Ovary (tissue), 7 donors: ENCODE measurements at regions not wholly inside any gene's neighbourhood (a gene's known extent, or its start where the extent isn't known, plus 50 kb on each side); places are given as distances from the start of the nearest gene placed in this dataset.

Experiments
- DNase-seq, 5 donors: peaks; one replicate each; pipeline ENCODE4 v3.0.0-alpha.2; 2019 to 2020
- H3K27ac ChIP-seq, 2 donors: fragments of 200-600 bp; one replicate each; pipeline versions ENCODE4 v1.5.1 to v1.8.0; 2019 to 2022
- H3K27me3 ChIP-seq: fragments of 200-600 bp; one replicate; pipeline ENCODE4 v1.8.0; 2022
- H3K36me3 ChIP-seq: fragments of 200-600 bp; sonication (generic); one replicate; pipeline ENCODE4 v1.5.1; 2019
- H3K4me1 ChIP-seq: one replicate; pipeline ENCODE4 v1.8.1; 2013; ENCODE audit warnings: mild to moderate bottlenecking, moderate library complexity; ENCODE audit not compliant: insufficient read depth
- H3K4me3 ChIP-seq: fragments of 200-600 bp; sonication (generic); one replicate; pipeline ENCODE4 v1.5.1; 2017
- H3K9me3 ChIP-seq, 2 donors: fragments of 200-600 bp in 1 of 2; sonication (generic) in 1 of 2; one replicate each; pipeline versions ENCODE4 v1.5.1 to v1.8.1; 2013 to 2019; ENCODE audit warnings: mild to moderate bottlenecking in 1 of 2, moderate library complexity in 1 of 2
- EP300 ChIP-seq: sonication (generic); formaldehyde crosslinking; IDR thresholded peaks from one replicate; pipeline ENCODE4 v1.6.1; 2017; ENCODE audit warnings: antibody characterized with exemption
- POLR2A ChIP-seq: fragments of 450-650 bp; IDR thresholded peaks from one replicate; pipeline ENCODE4 v1.6.1; 2017; ENCODE audit warnings: antibody characterized with exemption, mild to moderate bottlenecking, moderate library complexity
- WGBS, 3 donors: extraction: QIAGEN DNeasy Blood & Tissue Kit in 1 of 3; methylation state at CpG; one replicate each; pipeline versions ENCODE4 v1.1.5 to v1.1.7; 2013 to 2017; 5-methylcytosine and 5-hydroxymethylcytosine counted together
- intact Hi-C, 4 donors: fragments of 100-400 bp; cut with DNase I; formaldehyde crosslinking; loops; one replicate each; pipeline versions ENCODE4 v1.11.0 to v1.15.1; 2022 to 2023
- TF ChIP-seq, protein P1 (sequence below), 3 donors: fragments of 450-650 bp in 2 of 3; fragments of 200-600 bp in 1 of 3; IDR thresholded peaks; one replicate each; pipeline versions ENCODE4 v1.5.1 to v1.8.0; 2016 to 2022; ENCODE audit warnings: antibody characterized with exemption in 3 of 3, mild to moderate bottlenecking in 1 of 3
- donor health status: DM: no; HTN: no; CAD: no; lungs with moderate emphysema.
- donor health status: DM: no; HTN: no; CAD: no.
- donor health status: Bipolar disorder and iron deficiency.
- donor health status: DM: no; HTN: no; CAD: no.
- donor health status: DM: yes; HTN: yes; CAD: no.

DNA sequence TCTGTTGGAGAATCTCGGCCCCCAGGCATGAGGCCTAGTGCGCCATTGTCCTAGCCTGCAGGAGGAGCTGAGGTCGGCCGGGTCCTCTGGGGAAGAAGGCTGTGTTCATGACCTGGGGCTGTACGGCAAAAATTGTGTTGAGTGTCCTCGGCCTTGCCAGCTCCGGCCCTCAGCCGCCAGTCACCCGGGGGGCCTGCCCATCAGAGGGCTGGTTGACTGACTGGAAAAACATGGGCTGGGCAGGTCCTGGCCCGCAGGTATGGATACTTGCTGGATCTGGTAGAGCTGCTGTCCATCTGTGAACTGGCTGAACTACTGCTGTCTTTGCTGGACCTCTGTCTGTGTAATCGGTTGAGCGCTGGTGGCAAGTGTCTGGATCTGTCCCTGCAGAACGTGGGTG is 136.7 kb upstream of the GAS1 start:
- no peaks in the 10 kb centered on the region for H3K9me3 ChIP-seq
- intact Hi-C loops: loop anchor here in 1 of 4 donors (5.0 kb wide), 1 partner anchor 137 kb away; the partner anchor contains the start of gene GAS1
- H3K27me3 ChIP-seq: no peaks in the 10 kb centered on the region
- H3K27ac ChIP-seq: no peak overlapping the region
- H3K4me1 ChIP-seq: no peaks in the 10 kb centered on the region
- TF ChIP-seq EP300: no peak
- TF ChIP-seq, protein P1, sequence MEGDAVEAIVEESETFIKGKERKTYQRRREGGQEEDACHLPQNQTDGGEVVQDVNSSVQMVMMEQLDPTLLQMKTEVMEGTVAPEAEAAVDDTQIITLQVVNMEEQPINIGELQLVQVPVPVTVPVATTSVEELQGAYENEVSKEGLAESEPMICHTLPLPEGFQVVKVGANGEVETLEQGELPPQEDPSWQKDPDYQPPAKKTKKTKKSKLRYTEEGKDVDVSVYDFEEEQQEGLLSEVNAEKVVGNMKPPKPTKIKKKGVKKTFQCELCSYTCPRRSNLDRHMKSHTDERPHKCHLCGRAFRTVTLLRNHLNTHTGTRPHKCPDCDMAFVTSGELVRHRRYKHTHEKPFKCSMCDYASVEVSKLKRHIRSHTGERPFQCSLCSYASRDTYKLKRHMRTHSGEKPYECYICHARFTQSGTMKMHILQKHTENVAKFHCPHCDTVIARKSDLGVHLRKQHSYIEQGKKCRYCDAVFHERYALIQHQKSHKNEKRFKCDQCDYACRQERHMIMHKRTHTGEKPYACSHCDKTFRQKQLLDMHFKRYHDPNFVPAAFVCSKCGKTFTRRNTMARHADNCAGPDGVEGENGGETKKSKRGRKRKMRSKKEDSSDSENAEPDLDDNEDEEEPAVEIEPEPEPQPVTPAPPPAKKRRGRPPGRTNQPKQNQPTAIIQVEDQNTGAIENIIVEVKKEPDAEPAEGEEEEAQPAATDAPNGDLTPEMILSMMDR (IDR thresholded peaks at IDR 0.05): no peak
- no peak for TF ChIP-seq POLR2A
- no peak overlapping the region for H3K4me3 ChIP-seq
- 93 to 95% (median 94%) methylated on average over 13 of the region's 13 CpGs for WGBS, 3 donors
- H3K36me3 ChIP-seq: no peaks in the 10 kb centered on the region
- DNase-seq: no peak

DNA sequence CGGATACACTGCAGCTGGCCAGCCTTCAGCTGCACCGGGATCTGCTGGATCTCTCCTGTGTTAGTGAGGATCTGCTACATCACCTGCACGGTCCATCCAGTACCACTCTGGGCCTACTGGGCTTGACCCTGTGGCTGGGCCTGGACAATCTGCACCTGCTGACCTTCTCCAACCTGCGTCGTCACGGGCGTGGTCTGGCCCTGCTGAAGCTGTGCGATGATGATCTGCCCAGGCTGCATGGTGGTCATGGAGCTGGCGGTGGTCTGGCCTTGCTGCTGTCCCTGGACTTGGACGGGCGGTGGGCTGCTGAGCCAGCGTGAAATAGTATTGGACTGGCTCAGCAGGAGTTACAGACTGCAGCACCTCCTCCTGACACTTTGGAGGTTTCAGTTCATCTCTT is 137.1 kb upstream of the GAS1 start:
- no peak for DNase-seq
- 96 to 98% (median 97%) methylated on average over 10 to 12 of the region's 12 CpGs for WGBS, 3 donors
- intact Hi-C loops: loop anchor here in 1 of 4 donors (5.0 kb wide), 1 partner anchor 137 kb away; the partner anchor contains the start of gene GAS1
- H3K9me3 ChIP-seq: no peaks in the 10 kb centered on the region
- no peak overlapping the region for H3K27ac ChIP-seq
- H3K36me3 ChIP-seq: no peaks in the 10 kb centered on the region
- TF ChIP-seq POLR2A (no peak), EP300 (no peak)
- TF ChIP-seq, protein P1 (IDR thresholded peaks at IDR 0.05): no peak
- no peaks in the 10 kb centered on the region for H3K27me3 ChIP-seq
- H3K4me1 ChIP-seq: no peaks in the 10 kb centered on the region
- no peak overlapping the region for H3K4me3 ChIP-seq

DNA sequence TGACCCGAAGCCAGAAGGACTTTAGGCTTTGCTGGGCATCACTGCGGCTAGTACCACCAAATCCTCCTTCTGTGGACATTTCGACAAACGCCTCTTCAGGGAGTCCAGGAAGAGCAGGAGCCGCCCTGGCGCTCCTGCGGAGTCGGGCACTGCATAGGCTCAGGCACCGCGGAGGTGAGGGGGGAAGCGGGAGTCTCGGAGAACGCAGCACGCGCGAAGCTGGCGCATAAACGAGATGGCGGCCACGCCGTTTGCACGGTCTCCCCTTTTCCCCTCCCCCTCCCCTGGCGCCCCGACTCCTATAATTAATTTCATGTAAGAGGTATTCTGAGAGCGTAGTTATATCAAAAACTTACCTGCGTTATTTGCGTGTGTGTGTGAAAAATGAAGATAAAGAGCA is 137.8 kb upstream of the GAS1 start:
- TF ChIP-seq, protein P1 (IDR thresholded peaks at IDR 0.05): no peak
- TF ChIP-seq POLR2A: no peak
- no peak for TF ChIP-seq EP300
- no peaks in the 10 kb centered on the region for H3K27me3 ChIP-seq
- H3K27ac ChIP-seq: no peak overlapping the region
- no peak for DNase-seq
- no peaks in the 10 kb centered on the region for H3K9me3 ChIP-seq
- H3K4me3 ChIP-seq: no peak overlapping the region
- intact Hi-C loops: no loop called here
- H3K4me1 ChIP-seq: no peaks in the 10 kb centered on the region
- H3K36me3 ChIP-seq: no peaks in the 10 kb centered on the region
- 96 to 97% (median 96%) methylated on average over 27 of the region's 27 CpGs for WGBS, 3 donors

DNA sequence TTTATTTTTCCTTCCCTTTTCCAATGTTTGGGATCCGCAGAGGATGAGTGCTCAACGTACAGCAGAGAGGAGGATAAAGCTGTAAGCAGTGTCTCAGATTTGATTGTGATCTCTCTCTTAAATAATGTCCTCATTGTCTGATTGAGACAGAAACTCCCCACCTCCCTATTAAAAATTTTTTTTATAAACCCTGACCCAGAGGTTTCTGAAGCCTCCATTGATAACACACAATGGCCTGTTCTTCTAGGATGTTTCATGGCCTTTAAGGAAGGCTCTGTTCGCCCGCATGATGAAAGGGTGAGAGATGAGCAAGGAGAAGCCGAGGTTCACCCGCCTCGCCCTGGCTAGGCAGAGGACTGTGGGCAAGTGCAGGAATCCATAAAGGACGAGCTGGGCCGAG is 138.2 kb upstream of the GAS1 start:
- TF ChIP-seq, protein P1 (IDR thresholded peaks at IDR 0.05): no peak
- TF ChIP-seq POLR2A (no peak), EP300 (no peak)
- H3K27ac ChIP-seq: no peak overlapping the region
- no peaks in the 10 kb centered on the region for H3K27me3 ChIP-seq
- H3K9me3 ChIP-seq: no peaks in the 10 kb centered on the region
- H3K4me3 ChIP-seq: no peak overlapping the region
- DNase-seq: no peak
- H3K4me1 ChIP-seq: no peaks in the 10 kb centered on the region
- H3K36me3 ChIP-seq: no peaks in the 10 kb centered on the region
- 88 to 91% (median 88%) methylated on average over 9 of the region's 9 CpGs for WGBS, 3 donors
- intact Hi-C loops: no loop called here
